HG03196 (cell line): ENCODE measurements at regions not wholly inside any gene's neighbourhood (a gene's known extent, or its start where the extent isn't known, plus 50 kb on each side); places are given as distances from the start of the nearest gene placed in this dataset.
"Not testable (repeated sequence)": the region's sequence is repeated elsewhere in the genome, so short reads cannot be mapped to it uniquely, and the experiment has no call there.

Source experiments
- ATAC-seq: cut with Tn5 transposase; IDR thresholded peaks from one replicate; pipeline ENCODE4 v1.9.1; 2021; ENCODE audit not compliant: unreplicated experiment

DNA sequence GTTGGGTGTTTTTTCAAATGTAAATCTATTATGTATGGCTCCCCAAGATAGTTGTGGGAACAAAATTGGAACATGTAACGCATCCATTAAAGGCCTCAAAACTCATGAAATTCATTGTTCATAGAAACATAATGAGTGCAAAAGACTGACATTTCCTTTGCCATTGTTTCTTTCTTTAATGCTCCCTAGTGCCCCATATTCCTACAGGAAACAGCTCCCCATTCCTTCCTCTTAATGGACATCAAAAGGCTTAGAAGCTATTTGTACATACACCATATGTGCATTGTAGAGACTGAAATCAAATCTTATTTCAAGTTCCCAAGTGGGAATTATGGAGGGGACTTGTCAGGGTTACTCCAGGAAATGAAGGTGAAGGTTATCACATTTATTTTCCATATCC lies 139.1 kb downstream of the AHR start:
- ATAC-seq = no peak

DNA sequence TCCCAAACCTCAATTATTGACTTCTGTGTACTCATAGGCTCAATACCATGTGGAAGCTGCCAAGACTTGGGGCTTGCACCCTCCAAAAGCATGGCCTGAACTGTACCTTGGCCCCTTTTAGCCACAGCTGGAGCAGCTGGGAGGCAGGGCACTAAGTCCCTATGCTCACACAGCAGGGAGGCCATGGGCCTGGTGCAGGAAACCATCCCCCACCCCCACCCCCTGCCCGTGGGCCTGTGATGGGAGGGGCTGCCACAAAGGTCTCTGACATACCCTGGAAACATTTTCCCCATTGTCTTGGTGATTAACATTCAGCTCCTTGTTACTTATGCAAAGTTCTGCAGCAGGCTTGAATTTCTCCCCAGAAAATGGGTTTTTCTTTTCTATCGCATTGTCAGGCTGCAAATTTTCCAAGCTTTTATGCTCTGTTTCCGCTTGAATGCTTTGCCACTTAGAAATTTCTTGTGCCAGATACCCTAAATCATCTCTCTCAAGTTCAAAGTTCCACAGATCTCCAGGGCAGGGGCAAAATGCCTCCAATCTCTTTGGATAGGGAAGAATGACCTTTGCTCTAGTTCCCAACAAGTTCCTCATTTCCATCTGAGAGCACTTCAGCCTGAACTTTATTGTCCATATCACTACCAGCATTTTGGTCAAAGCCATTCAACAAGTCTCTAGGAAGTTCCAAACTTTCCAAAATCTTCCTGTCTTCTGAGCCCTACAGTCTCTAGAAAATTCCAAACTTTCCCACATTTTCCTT lies 141.8 kb downstream of the AHR start:
- ATAC-seq = not testable (repeated sequence)

DNA sequence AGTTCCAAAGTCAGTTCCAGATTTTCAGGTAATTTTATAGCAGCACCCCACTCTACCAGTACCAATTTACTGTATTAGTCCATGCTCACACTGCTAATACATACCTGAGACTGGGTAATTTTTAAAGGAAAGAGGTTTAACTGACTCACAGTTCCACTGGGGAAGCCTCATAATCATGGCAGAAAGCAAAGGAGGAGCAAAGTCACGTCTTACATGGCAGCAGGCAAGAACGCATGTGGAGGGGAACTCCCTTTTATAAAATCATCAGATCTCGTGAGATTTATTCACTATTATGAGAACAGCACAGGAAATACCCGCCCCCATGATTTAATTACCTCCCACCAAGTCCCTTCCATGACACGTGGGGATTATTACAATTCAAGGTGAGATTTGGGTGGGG lies 142.4 kb downstream of the AHR start:
- no peak for ATAC-seq

- no peak for ATAC-seq
These were observed 143.1 kb downstream of the AHR start for GRCh38 chr7:17441557-17441956.

GRCh38 chr7:17444151-17444550 lies 145.7 kb downstream of the AHR start:
- no peak for ATAC-seq

DNA sequence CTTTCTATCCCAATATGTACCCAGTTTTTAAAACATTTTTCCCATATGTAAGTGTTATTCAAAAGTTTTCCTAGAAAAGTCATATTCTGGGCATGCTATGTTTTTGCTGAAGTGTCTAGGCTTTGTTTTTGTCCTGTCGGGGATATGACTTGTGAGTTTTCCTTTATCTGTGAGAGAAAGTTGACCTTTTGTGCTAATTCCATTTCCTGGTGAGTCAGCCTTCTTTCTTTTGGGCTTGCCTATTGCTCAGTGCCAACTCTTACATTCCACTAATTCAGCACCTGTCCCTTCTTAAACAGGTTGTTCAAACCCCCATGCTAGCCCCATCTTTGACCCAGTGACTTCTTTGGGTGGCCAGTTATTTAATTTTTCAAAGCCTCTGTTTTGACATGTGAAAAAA lies 146.2 kb downstream of the AHR start:
- ATAC-seq = no peak

DNA sequence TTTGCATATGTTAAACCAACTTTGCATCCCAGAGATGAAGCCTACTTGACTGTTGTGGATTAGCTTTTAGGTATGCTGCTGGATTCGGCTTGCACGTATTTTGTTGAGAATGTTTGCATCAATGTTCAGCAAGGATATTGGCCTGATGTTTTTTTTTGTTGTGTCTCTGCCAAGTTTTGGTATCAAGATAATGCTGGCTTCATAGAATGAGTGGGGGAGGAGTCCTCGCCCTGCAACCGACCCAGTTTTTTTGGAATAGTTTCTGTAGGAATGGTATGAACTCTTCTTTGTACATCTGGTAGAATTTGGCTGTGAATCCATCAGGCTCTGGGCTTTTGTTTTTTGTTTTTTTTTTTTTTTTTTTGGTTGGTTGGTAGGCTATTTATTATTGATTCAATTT lies 147.9 kb downstream of the AHR start:
- no peak for ATAC-seq

DNA sequence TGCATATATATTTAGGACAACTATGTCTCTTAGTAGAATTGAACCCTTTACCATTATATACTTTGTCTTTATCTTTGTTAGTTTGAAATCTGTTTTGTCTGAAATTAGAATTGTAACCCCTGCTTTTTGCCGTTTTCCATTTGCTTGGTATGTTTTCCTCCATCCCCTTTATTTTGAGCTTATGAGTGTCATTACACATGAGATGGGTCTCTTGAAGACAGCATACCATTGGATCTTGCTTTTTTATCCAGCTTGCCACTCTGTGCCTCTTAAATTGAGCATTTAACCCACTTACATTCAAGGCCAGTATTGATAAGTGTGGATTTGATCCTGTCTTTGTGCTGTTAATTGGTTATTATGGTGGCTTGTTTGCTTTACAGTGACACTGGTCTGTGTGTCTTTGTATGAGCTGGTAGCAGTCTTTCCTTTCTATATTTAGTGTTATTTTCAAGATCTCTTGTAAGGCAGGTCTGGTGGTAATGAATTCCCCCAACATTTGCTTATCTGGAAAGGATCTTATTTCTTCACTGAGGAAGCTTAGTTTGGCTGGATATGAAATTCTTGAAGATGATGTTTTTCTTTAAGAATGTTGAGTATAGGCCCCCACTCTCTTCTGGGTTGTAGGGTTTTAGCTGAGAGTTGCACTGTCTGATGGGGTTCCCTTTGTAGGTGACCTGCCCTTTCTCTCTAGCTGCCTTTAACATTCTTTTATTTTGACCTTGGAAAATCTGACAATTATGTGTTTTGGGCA lies 149.5 kb downstream of the AHR start:
- no peak for ATAC-seq

DNA sequence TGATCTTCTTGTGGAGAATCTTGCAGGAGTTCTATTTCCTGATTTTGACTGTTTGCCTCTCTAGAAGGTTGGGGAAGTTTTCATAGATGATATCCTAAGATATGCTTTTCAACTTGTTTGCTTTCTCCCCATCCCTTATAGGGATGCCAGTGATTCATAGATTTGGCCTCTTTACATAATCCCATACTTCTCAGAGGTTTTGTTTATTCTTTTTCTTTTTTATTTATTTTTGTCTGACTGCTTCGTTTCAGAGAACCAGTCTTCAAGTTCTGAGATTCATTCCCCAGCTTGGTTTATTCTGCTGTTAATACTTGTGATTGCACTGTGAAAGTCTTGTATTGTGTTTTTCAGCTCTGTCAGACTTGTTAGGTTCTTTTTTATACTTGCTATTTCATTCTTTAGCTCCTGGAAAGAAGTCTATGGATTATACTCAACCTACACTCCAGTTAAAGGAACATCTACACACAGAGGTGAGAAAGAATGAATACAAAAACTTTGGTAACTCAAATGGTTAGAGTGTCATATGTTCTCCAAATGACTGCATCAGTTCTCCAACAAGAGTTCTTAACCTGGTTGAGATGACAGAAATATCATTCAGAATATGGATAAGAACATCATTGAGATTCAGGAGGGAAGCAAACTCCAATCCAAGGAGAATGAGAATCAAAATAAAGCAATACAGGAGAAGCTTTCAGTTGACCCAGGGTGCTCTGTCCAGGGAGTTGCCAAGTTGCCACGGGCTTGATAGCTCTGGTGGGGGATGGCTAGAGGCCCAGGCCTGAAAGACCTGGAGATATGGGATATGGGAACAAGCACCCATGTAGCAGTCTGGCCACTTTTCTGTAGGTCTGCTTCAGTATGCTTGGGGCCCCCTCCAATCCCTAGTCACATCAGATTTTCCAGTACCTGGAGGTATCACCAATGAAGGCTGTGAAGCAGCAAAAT lies 150.3 kb downstream of the AHR start:
- no peak for ATAC-seq

DNA sequence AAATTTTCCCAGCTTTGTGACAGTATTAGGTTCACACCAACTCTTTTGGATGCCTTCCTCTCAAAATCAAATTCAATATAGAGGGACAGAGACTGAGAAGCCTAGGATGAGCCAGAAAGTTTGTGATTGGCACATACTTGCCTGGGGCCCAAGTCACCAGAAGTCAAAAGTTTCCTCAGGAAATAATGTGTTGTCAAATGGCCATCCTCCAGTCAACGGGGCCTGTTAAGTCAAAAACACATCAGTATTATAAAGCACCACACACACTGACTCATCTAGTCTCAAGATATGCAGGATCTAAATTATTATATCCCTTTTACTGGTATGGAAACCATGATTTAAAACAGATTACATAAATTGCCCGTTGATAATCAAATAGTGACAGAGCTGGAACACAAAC lies 158.1 kb downstream of the AHR start:
- no peak for ATAC-seq

GRCh38 chr7:17460001-17460400 lies 161.5 kb downstream of the AHR start:
- no peak for ATAC-seq

DNA sequence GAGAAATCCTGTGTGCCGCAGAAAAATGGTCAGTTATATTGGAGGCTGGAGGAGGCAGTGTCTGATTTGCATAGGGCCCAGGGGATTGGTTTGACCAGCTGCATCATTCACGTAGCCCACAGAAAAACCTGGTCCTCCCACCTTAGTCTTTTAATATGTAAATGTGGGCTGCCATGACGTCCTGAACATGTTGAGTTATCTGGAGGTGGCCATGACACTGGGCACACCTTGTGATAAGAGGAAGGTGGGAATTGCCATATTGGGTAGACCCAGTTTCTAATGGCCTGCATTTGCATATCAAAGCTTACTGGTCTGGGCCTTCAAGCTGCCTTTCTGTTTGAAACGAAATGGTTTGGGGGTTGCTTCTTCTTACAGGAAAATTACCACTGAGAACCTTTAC lies 162.2 kb downstream of the AHR start:
- ATAC-seq = no peak

GRCh38 chr7:17462131-17462631 lies 163.7 kb downstream of the AHR start:
- no peak for ATAC-seq

GRCh38 chr7:17463511-17464085 lies 165.1 kb downstream of the AHR start:
- no peak for ATAC-seq

DNA sequence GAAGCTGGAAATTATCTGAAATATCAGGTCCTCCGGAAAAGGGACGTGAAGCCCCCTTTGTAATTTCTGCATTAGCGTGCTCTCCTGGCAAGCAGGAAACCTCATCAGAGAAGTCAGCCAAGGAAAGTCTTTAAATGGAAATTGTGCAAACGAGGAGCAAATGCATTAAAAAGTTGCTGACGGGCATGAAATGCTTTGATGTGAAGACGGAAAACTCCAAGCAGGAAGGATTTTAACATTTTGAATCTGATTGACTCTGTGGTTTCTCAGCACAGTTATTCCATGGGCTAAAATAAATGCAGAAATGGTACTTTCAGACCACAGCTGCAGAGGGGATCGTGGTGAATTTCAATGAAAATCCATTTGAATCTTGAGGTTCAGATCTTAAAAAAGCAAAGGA lies 167.8 kb downstream of the AHR start:
- ATAC-seq = no peak

GRCh38 chr7:17467386-17467945 lies 169.0 kb downstream of the AHR start:
- no peak for ATAC-seq

- no peak for ATAC-seq
These were observed 172.9 kb downstream of the AHR start for GRCh38 chr7:17471325-17471724.

DNA sequence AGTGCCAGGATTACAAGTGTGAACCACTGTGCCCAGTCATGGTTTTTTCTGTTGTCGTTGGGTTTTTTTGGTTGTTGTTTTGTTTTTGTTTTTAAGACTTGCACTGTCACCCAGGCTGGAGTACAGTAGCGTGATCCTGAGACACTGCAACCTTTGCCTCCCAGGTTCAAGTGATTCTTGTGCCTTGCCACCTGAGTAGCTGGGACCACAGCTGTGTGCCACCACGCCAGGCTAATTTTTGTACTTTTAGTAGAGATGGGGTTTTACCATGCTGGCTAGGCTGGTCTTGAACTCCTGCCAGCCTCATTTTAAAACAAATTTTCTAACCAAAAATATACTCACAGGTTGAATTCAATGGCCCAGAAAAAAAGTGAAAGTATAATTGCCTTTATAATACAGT lies 174.1 kb downstream of the AHR start:
- ATAC-seq = no peak

GRCh38 chr7:17472939-17473338 lies 174.5 kb downstream of the AHR start:
- ATAC-seq = no peak

DNA sequence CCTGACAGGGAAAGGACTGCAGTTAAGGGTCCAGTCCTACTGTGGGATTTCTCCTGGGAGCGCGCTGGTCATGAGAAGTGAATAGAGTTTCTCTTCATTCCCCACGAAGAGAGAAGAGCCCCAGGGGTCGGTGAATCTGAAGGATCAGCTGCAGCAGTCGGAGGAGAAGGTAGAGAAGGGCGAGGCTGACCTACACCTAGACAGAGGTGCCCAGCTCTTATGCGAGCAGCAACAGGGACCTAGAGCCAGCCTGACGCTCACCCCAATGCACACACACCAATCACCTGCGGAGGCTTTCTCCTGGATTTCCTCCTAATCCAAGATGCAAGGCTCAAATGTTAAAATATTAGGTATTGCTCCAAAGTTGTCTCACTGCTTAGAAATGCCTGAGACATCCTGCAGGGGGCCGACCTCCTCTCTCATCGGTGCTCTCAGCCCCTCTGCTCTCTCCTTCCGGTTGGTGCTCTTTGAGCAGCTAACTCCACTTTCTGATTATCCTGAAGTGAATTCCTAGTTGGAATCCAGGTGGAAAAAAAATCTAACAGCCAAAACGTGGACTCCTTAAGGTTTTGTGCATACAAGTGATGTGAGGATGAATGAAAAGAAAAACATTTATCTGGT lies 176.4 kb downstream of the AHR start:
- no peak for ATAC-seq
